Osteoblast (primary cell): ENCODE measurements at regions not wholly inside any gene's neighbourhood (a gene's known extent, or its start where the extent isn't known, plus 50 kb on each side); places are given as distances from the start of the nearest gene placed in this dataset.

ENCODE experiments used
- DNase-seq: peaks from one replicate; pipeline ENCODE4 v3.0.0; 2011; ENCODE audit warnings: low spot score, mixed read lengths; ENCODE audit not compliant: insufficient read length; ENCODE audit errors: missing footprints
- H2AFZ ChIP-seq: 2 replicates; pipeline ENCODE4 v1.6.0; 2011; ENCODE audit warnings: mild to moderate bottlenecking, low read length
- H3K27ac ChIP-seq: 2 replicates; pipeline ENCODE4 v1.5.1; 2011; ENCODE audit warnings: mild to moderate bottlenecking, low read depth, low read length, moderate library complexity
- H3K27me3 ChIP-seq: 2 replicates; pipeline ENCODE4 v1.6.0; 2012; ENCODE audit warnings: mild to moderate bottlenecking, control low read depth, inconsistent platforms, low read length, moderate library complexity; ENCODE audit not compliant: insufficient read depth
- H3K36me3 ChIP-seq: 2 replicates; pipeline ENCODE4 v1.5.1; 2011; ENCODE audit warnings: mild to moderate bottlenecking, low read length, control low read depth, moderate library complexity; ENCODE audit not compliant: insufficient read depth
- H3K4me1 ChIP-seq: 2 replicates; pipeline ENCODE4 v1.5.1; 2011; ENCODE audit warnings: mild to moderate bottlenecking, low read length, control low read depth, moderate library complexity; ENCODE audit not compliant: insufficient read depth
- H3K4me2 ChIP-seq: 2 replicates; pipeline ENCODE4 v1.6.0; 2011; ENCODE audit warnings: mild to moderate bottlenecking, low read length; ENCODE audit not compliant: insufficient read depth
- H3K4me3 ChIP-seq: fragments of 200-600 bp; sonication (generic); 3 replicates; pipeline ENCODE4 v1.5.1; 2012; ENCODE audit warnings: mild to moderate bottlenecking, low read length, inconsistent platforms; ENCODE audit not compliant: insufficient read depth
- H3K79me2 ChIP-seq: 2 replicates; pipeline ENCODE4 v1.6.0; 2012; ENCODE audit warnings: mild to moderate bottlenecking, low read length, control low read depth, inconsistent platforms; ENCODE audit not compliant: insufficient read depth
- H3K9me3 ChIP-seq: 2 replicates; pipeline ENCODE4 v1.5.1; 2011; ENCODE audit warnings: low read depth, low read length, control low read depth
- H4K20me1 ChIP-seq: 2 replicates; pipeline ENCODE4 v1.6.0; 2012; ENCODE audit warnings: mild to moderate bottlenecking, low read length, control low read depth; ENCODE audit not compliant: insufficient read depth
- TF ChIP-seq, protein P1 (sequence below): IDR thresholded peaks from 2 replicates; pipeline ENCODE4 v1.5.1; 2011; ENCODE audit warnings: mild to moderate bottlenecking, low read depth, low read length, moderate library complexity; ENCODE audit errors: extremely low read depth

DNA sequence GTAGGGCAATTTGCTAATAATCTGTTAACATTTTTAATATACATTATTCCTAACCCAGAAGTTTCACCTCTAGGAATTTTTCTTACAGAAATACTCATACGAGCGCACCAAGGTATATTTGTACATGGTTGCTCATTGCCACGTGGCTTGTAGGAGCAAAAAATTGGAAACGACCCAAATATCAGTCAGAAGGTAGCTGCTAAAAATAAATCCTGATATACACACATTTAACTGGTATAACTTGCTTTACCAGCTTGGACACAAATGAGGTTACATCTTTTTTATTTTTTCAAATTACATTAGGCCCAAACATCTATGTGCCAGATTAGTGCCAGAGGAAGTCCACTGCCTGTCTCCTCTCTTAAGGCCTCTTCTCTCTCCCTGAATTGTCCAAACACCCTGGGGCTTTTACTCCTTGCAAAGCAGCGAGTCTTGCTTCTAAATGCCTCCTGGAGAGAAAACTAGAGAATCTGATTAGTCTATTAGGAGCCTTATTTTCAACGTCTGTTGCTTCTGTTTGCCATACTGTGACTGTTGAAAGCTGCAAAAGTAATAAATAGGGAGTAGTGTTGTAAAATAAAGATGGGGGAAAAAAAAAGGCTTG lies 92.0 kb upstream of the SSBP2 start:
- peak overlapping the region; percentile 75 for H2AFZ ChIP-seq
- H3K27ac ChIP-seq, result no peak overlapping the region
- no peaks in the 10 kb centered on the region for H3K9me3 ChIP-seq
- H3K4me1 ChIP-seq, result no peaks in the 10 kb centered on the region
- no peaks in the 10 kb centered on the region for H3K36me3 ChIP-seq
- no peaks in the 10 kb centered on the region for H3K79me2 ChIP-seq
- TF ChIP-seq, protein P1, sequence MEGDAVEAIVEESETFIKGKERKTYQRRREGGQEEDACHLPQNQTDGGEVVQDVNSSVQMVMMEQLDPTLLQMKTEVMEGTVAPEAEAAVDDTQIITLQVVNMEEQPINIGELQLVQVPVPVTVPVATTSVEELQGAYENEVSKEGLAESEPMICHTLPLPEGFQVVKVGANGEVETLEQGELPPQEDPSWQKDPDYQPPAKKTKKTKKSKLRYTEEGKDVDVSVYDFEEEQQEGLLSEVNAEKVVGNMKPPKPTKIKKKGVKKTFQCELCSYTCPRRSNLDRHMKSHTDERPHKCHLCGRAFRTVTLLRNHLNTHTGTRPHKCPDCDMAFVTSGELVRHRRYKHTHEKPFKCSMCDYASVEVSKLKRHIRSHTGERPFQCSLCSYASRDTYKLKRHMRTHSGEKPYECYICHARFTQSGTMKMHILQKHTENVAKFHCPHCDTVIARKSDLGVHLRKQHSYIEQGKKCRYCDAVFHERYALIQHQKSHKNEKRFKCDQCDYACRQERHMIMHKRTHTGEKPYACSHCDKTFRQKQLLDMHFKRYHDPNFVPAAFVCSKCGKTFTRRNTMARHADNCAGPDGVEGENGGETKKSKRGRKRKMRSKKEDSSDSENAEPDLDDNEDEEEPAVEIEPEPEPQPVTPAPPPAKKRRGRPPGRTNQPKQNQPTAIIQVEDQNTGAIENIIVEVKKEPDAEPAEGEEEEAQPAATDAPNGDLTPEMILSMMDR, result no peak
- H4K20me1 ChIP-seq, result no peaks in the 10 kb centered on the region
- DNase-seq, result no peak
- no peaks in the 10 kb centered on the region for H3K27me3 ChIP-seq
- H3K4me3 ChIP-seq, result no peak overlapping the region
- no peak overlapping the region for H3K4me2 ChIP-seq

DNA sequence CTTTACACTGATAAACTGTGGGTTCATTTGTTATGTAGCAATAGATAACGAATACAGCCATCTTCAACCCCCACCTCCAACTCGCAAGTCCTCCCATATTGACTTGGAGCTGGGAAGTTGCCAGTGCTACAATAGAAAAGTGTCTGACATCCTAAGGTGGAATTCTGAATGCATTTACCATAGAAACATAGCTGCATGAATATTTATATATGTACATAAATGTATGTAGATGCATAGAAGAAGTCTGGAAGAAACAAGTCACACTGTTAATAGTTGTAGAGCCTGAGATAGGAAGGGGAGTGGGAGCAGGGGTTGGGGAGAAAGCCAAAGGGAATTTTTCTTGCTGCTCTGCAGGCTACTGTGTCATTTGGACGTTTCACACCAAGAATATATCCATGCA lies 88.1 kb upstream of the SSBP2 start:
- TF ChIP-seq, protein P1, result no peak

GRCh38 chr5:81838307-81838906 lies 87.5 kb upstream of the SSBP2 start:
- Histone ChIP-seq H3K4me1 (no peaks in the 10 kb centered on the region), H3K36me3 (no peaks in the 10 kb centered on the region), H2AFZ (peak overlapping the region; percentile 66), H3K4me3 (no peak overlapping the region), H3K9me3 (no peaks in the 10 kb centered on the region), H4K20me1 (no peaks in the 10 kb centered on the region), H3K27me3 (no peaks in the 10 kb centered on the region), H3K27ac (no peak overlapping the region), H3K79me2 (no peaks in the 10 kb centered on the region), H3K4me2 (no peak overlapping the region)
- TF ChIP-seq, protein P1, result peak; percentile 74
- no peak for DNase-seq

More for the DNA sequence above, 88.1 kb upstream of the SSBP2 start:
- Histone ChIP-seq H4K20me1 (no peaks in the 10 kb centered on the region), H3K9me3 (no peaks in the 10 kb centered on the region), H3K27me3 (no peaks in the 10 kb centered on the region), H3K4me2 (no peak overlapping the region), H3K4me3 (no peak overlapping the region), H2AFZ (no peak overlapping the region), H3K27ac (no peak overlapping the region), H3K4me1 (no peaks in the 10 kb centered on the region), H3K36me3 (no peaks in the 10 kb centered on the region), H3K79me2 (no peaks in the 10 kb centered on the region)
- DNase-seq, result no peak

- Histone ChIP-seq H3K9me3 (no peaks in the 10 kb centered on the region), H3K4me1 (no peaks in the 10 kb centered on the region), H3K4me3 (no peak overlapping the region), H3K4me2 (no peak overlapping the region), H3K79me2 (no peaks in the 10 kb centered on the region), H2AFZ (no peak overlapping the region), H4K20me1 (no peaks in the 10 kb centered on the region), H3K27me3 (no peaks in the 10 kb centered on the region), H3K36me3 (no peaks in the 10 kb centered on the region), H3K27ac (no peak overlapping the region)
- TF ChIP-seq, protein P1, result no peak
- no peak for DNase-seq
Measured at GRCh38 chr5:81837667-81838306, 86.9 kb upstream of the SSBP2 start.
